ENCODE measurements at regions not wholly inside any gene's neighbourhood (a gene's known extent, or its start where the extent isn't known, plus 50 kb on each side); places are given as distances from the start of the nearest gene placed in this dataset.

GRCh38 chr10:62900829-62901571 is 84.8 kb upstream of the EGR2 start:
- no peaks in the 10 kb centered on the region for H3K36me3 ChIP-seq (replicated peaks; ENCODE audit: insufficient read depth, low read length)
- H3K27me3 ChIP-seq (replicated peaks; ENCODE audit: insufficient read depth, low read length), result no peaks in the 10 kb centered on the region
- DNase-seq, result no peak
- H3K9ac ChIP-seq (ENCODE audit: low read length), result no peak overlapping the region
- no peak overlapping the region for H3K27ac ChIP-seq (ENCODE audit: low read length)
- H4K20me1 ChIP-seq (ENCODE audit: insufficient read depth, low read length), result no peaks in the 10 kb centered on the region
- H3K9me2 ChIP-seq (replicated peaks; ENCODE audit: insufficient read depth, low read length), result no peaks in the 10 kb centered on the region
- H3K4me1 ChIP-seq (ENCODE audit: low read length), result no peaks in the 10 kb centered on the region
- H3F3A ChIP-seq (ENCODE audit: insufficient read depth, low read length), result no peaks in the 10 kb centered on the region
- no peak for TF ChIP-seq EZH2phosphoT487 (IDR thresholded peaks at IDR 0.05; ENCODE audit: low read length)
- no peak for TF ChIP-seq CTCF (IDR thresholded peaks at IDR 0.05; ENCODE audit: low read length)
- TF ChIP-seq EZH2 (optimal IDR thresholded peaks at IDR 0.05; ENCODE audit: low read depth, low read length), result no peak
- no peaks in the 10 kb centered on the region for H3K79me2 ChIP-seq (ENCODE audit: low read length)
- no peak overlapping the region for H3K4me3 ChIP-seq (ENCODE audit: low read length)
- H3K9me3 ChIP-seq (replicated peaks; ENCODE audit: insufficient read depth, low read length), result no peaks in the 10 kb centered on the region
- H2AFZ ChIP-seq (ENCODE audit: low read length), result no peak overlapping the region
- H3K4me2 ChIP-seq (ENCODE audit: low read depth, low read length), result no peak overlapping the region

GRCh38 chr10:62899311-62899710 is 83.1 kb upstream of the EGR2 start:
- TF ChIP-seq EZH2 (optimal IDR thresholded peaks at IDR 0.05; ENCODE audit: low read depth, low read length) (no peak), EZH2phosphoT487 (IDR thresholded peaks at IDR 0.05; ENCODE audit: low read length) (no peak), CTCF (IDR thresholded peaks at IDR 0.05; ENCODE audit: low read length) (no peak)
- Histone ChIP-seq H3K4me3 (ENCODE audit: low read length) (no peak overlapping the region), H2AFZ (ENCODE audit: low read length) (no peak overlapping the region)

GRCh38 chr10:62895063-62895462 is 78.9 kb upstream of the EGR2 start:
- H3K4me3 ChIP-seq (ENCODE audit: low read length), result no peak overlapping the region
- no peaks in the 10 kb centered on the region for H3K9me2 ChIP-seq (replicated peaks; ENCODE audit: insufficient read depth, low read length)
- H4K20me1 ChIP-seq (ENCODE audit: insufficient read depth, low read length), result no peaks in the 10 kb centered on the region
- H3K4me1 ChIP-seq (ENCODE audit: low read length), result no peaks in the 10 kb centered on the region
- no peak for TF ChIP-seq EZH2 (optimal IDR thresholded peaks at IDR 0.05; ENCODE audit: low read depth, low read length)
- TF ChIP-seq EZH2phosphoT487 (IDR thresholded peaks at IDR 0.05; ENCODE audit: low read length), result no peak
- TF ChIP-seq CTCF (IDR thresholded peaks at IDR 0.05; ENCODE audit: low read length), result no peak
- H3F3A ChIP-seq (ENCODE audit: insufficient read depth, low read length), result no peaks in the 10 kb centered on the region
- H3K27ac ChIP-seq (ENCODE audit: low read length), result no peak overlapping the region
- H2AFZ ChIP-seq (ENCODE audit: low read length), result no peak overlapping the region
- no peak overlapping the region for H3K9ac ChIP-seq (ENCODE audit: low read length)
- H3K9me3 ChIP-seq (replicated peaks; ENCODE audit: insufficient read depth, low read length), result no peaks in the 10 kb centered on the region
- no peaks in the 10 kb centered on the region for H3K36me3 ChIP-seq (replicated peaks; ENCODE audit: insufficient read depth, low read length)
- no peak for DNase-seq
- no peaks in the 10 kb centered on the region for H3K27me3 ChIP-seq (replicated peaks; ENCODE audit: insufficient read depth, low read length)
- H3K4me2 ChIP-seq (ENCODE audit: low read depth, low read length), result no peak overlapping the region
- no peaks in the 10 kb centered on the region for H3K79me2 ChIP-seq (ENCODE audit: low read length)

More at GRCh38 chr10:62899311-62899710, 83.1 kb upstream of the EGR2 start:
- no peak for DNase-seq
- H3K36me3 ChIP-seq (replicated peaks; ENCODE audit: insufficient read depth, low read length), result no peaks in the 10 kb centered on the region
- H3K4me2 ChIP-seq (ENCODE audit: low read depth, low read length), result no peak overlapping the region
- H3K79me2 ChIP-seq (ENCODE audit: low read length), result no peaks in the 10 kb centered on the region
- H3K27me3 ChIP-seq (replicated peaks; ENCODE audit: insufficient read depth, low read length), result no peaks in the 10 kb centered on the region
- no peak overlapping the region for H3K27ac ChIP-seq (ENCODE audit: low read length)
- H4K20me1 ChIP-seq (ENCODE audit: insufficient read depth, low read length), result no peaks in the 10 kb centered on the region
- H3F3A ChIP-seq (ENCODE audit: insufficient read depth, low read length), result no peaks in the 10 kb centered on the region
- H3K4me1 ChIP-seq (ENCODE audit: low read length), result no peaks in the 10 kb centered on the region
- H3K9ac ChIP-seq (ENCODE audit: low read length), result no peak overlapping the region
- H3K9me3 ChIP-seq (replicated peaks; ENCODE audit: insufficient read depth, low read length), result no peaks in the 10 kb centered on the region
- H3K9me2 ChIP-seq (replicated peaks; ENCODE audit: insufficient read depth, low read length), result no peaks in the 10 kb centered on the region
